GM18907 (cell line): ENCODE measurements at regions not wholly inside any gene's neighbourhood (a gene's known extent, or its start where the extent isn't known, plus 50 kb on each side); places are given as distances from the start of the nearest gene placed in this dataset.
"Not testable (repeated sequence)": the region's sequence is repeated elsewhere in the genome, so short reads cannot be mapped to it uniquely, and the experiment has no call there.

Experiments
- ATAC-seq: cut with Tn5 transposase; IDR thresholded peaks from one replicate; pipeline ENCODE4 v1.9.1; 2021; ENCODE audit warnings: mild to moderate bottlenecking, moderate library complexity; ENCODE audit not compliant: unreplicated experiment

DNA sequence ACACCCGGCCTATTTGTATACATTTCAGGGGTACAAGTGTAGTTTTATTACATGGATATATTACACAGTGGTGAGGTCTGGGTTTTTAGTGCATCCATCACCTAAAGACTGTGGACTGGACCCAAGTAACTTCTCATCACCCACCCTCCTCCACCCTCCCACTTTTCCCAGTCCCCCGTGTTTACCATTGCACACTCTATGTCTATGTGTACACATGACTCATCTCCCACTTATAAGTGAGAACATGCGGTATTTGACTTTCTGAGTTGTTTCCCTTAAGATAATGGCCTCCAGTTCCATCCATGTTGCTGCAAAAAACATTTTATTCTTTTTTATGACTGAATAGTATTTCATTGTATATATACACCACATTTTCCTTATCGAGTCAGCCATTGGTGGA, 98.9 kb upstream of the WAC start:
- ATAC-seq = no peak

DNA sequence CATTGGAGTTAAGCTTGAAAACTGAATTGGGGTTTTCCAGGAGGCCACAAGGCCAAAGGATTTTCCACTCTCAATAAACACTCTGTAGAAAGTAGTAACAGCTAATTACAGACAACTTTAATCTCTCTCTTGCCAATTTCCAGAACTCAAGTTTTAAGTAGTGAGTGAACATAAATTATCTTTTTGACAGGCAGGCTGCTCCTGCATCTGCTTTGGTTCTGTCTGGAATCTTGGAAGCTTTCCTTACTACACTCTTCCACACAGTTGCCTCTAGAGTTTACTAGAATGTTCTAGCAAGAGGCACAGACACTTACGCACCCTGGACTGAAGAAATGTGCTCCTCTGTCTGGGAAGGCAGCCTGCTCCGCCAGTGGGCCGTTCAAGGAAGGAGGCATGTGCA, 90.5 kb upstream of the WAC start:
- ATAC-seq = no peak

- no peak for ATAC-seq
These were observed 88.9 kb upstream of the WAC start for GRCh38 chr10:28444031-28444430.

DNA sequence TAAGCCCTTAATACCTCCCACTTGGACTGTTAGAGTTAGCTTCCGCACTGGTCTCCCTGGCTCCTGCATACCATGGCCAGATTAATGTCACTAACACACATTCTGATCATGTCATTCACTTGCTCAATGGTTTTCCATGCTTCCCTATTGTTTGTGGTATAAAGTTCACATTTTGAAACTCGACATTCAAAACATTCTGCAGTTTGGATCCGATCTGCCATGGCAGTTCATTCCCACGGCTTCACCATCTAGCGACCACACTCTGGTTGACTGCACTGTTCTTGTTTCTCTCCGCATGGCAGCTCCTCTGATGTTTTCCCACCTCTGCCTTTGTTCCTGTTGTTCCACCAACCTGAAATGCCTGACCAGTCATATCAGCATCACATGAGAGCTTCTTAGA, 87.4 kb upstream of the WAC start:
- ATAC-seq = no peak

- no peak for ATAC-seq
These were observed 83.5 kb upstream of the WAC start for GRCh38 chr10:28449382-28449781.

- ATAC-seq = no peak
These were observed 83.0 kb upstream of the WAC start for GRCh38 chr10:28449926-28450325.

GRCh38 chr10:28453926-28454325, 79.0 kb upstream of the WAC start:
- ATAC-seq = no peak

GRCh38 chr10:28457110-28457509, 75.8 kb upstream of the WAC start:
- ATAC-seq = no peak

GRCh38 chr10:28457873-28458272, 75.0 kb upstream of the WAC start:
- ATAC-seq = not testable (repeated sequence)

DNA sequence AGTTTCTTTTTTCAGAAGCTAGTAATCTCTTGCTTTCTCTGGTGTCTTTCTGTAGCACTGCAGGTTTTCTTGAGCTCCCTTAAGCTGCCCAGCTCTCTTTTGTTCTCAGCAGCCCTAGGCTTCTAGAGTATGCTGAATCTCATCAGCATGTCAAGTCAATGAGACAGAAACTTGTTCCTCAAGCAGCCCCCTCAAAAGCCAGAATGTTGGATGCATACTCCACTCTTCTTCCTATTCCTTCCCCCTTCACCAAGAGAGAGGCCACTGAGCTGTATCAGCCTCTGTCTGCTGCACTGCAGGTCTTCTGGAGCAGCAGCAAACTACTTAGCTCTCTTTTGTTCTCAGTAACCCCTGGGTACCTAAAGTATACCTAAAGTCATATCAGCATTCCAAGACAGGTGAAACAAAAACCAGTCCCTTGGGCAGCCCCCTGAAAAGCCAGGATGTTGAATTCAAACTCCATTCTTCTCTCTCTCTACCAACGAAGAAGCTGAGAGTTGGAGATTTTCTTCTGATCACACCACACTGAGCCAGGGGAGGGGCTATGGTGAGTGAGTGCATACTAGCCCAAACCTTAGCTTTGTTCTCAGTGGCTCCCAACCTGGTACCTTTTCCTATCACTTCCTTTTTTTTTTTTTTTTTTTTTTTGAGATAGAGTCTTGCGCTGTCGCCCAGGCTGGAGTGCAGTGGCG, 73.3 kb upstream of the WAC start:
- no peak for ATAC-seq

- ATAC-seq = no peak
These were observed 69.8 kb upstream of the WAC start for GRCh38 chr10:28463141-28463540.

- ATAC-seq = no peak
These were observed 69.1 kb upstream of the WAC start for GRCh38 chr10:28463676-28464395.

GRCh38 chr10:28467615-28468014, 65.3 kb upstream of the WAC start:
- ATAC-seq = no peak

GRCh38 chr10:28468707-28469483, 64.0 kb upstream of the WAC start:
- no peak for ATAC-seq

DNA sequence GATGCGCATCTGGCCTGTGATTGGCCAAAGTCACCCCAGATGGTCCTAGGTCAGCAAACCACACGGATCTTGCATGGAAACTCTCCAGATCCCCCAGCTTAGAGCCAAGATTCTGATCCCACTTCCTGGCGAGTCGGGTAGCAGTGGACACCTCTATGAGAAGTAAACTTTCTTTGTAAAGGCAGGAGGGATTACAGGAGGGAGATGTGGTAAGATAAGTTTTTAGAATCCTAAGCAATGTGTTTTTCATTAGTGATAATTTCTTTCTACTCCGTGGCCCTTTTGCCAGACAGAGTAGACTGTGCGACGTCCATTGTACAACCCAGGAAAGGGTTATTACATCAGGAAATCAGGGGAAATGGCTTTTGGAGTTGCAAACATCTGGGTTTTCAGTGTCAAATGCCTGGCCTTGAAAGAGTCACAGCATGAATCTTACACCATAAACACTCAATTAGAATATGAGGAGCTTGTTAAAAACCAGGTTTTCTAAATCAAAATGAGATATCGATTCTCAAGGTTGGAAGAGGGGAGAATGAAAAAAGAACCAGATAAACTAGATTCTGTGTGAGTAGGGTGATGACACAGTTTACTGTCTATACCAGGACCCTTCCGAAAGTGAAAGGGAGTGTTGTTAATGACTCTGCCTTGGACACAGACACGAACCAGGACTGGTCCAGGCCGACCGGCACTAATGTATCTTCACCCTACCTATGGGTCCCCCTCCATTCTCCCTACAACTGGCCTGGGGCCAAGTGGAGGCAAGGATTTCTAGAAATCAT, 61.9 kb upstream of the WAC start:
- no peak for ATAC-seq

DNA sequence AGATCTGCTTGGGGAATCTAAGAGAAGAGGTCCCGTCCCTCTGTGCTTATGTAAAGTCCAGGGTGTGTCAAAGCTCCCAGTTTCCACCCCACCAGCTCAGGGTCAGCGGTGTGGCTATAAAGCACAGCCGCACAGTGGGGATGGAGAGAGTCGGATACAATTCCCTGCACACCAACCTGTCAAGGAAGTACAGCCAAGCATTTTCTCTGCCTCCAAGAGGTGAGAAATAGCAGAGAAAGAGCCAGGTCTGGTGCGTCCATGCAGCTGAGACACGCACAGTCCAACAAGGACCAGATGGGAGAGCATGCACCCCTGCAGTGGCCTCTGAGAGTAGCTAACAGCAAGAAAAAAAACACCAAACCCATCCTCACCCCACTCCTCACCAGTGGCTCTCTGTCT, 61.3 kb upstream of the WAC start:
- no peak for ATAC-seq

DNA sequence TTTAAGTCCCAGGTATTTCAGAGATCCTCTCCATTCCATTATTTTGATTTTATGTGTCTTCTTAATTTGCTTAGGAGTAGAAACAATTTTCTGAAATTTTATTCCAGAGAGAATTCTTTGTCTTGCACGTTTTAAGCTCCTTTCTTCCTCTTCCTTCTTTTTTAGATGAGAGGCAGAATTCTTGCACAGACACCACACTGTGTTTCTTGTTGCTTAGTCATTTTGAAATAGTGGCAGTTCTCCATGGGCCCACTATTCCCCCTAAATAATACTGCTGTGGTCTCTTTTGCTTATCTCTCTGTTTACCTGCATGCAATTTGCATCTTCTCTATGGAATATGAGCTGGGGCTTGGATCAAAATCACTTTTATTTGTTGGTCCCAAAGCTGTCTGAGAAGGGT, 54.3 kb upstream of the WAC start:
- ATAC-seq = no peak

GRCh38 chr10:28479425-28479865, 53.5 kb upstream of the WAC start:
- ATAC-seq = no peak

DNA sequence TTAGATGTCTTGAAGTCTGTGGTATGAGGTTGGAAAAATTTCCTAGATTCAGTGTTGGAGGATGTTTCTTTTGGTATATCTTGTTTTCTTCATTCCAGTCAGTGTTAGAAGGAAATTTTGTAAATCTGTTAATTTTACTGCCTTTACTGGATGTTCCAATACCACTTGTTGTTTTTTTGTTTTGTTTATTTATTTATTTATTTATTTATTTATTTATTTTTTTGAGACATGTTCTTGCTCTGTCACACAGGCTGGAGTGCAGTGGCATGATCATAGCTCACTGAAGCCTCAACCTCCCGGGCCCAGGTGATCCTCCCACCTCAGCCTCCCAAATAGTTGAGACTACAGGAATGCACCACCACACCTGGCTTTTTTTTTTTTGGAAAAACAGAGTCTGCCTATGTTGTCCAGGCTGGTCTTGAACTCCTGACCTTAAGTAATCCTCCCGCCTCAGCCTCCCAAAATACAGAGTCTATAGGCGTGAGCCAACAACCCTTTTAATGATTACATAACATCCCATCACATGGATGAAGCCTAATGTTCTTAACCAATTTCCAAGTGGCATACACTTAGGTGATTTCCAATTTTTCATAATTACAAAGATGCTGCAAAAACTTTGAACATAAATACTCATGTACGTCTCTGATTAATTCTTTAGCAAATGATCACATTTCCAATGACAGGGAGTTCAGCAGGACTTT, 52.8 kb upstream of the WAC start:
- no peak for ATAC-seq

GRCh38 chr10:28480628-28480965, 52.3 kb upstream of the WAC start:
- no peak for ATAC-seq

DNA sequence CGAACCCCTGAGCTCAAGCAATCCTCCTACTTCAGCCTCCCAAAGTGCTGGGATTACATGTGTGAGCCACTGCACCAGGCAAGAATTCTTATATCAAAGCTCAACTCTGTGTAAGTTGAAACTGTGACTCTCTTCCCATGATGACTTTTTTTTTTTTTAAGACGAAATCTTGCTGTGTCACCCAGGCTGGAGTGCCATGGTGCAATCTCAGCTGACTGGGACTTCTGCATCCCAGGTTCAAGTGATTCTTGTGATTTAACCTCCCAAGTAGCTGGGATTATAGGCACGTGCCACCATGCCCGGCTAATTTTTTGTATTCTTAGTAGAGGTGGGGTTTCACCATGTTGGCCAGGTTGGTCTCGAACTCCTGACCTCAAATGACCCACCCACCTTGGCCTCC, 51.6 kb upstream of the WAC start:
- not testable (repeated sequence) for ATAC-seq
